ENCODE measurements at regions not wholly inside any gene's neighbourhood (a gene's known extent, or its start where the extent isn't known, plus 50 kb on each side); places are given as distances from the start of the nearest gene placed in this dataset.

DNA sequence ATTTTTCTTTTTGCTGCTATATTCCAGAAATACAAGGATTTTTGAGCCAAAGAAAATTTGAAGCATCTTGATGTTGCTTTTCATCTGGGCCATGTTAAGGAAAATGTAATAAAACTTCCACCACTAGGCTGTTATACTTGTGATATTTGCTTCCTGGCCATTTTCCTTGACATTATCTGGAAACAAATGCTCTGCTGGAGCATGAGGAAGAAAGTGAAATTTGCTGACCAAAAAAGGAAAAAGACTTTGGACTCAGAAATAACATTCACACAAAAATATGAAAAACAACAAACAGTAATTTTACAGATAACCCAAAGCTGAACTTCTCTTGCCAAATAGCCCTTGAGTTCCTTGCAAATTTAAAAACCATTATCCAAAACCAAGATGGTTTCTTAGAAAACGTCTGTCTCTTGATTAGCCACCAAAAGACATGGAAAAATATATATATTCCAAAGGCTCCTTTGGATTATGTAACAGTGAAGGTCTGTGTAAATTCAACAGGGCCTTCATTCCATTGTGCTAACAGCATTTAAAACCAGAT lies 344.5 kb downstream of the LMX1A start:
- WGBS, 2 donors: 26 to 27% methylated on average over 1 of the region's 1 CpG
- H3K4me3 ChIP-seq (ENCODE audit: low read depth, poor library complexity, severe bottlenecking): no peak overlapping the region
- intact Hi-C loops (cut with DNase I; ENCODE audit: low total_unique reads): no loop called here

DNA sequence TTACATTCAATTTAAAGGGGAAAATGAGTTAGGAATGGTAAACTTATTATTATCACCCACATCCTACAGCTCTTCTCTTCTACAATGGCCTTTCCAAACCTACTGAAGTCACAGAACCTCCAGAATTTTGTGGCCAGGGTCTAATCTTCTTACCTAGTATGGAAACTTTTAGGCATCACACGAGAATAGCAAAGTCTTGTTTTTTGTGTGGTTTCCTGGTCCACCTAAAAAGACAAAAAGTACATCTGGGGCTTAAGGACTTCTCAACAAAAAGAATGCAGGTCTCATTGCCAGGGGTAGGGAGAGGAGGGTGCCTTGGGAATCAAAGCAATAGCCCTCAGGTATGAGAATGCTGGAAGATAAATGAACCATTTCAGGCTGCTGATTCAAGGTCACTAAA lies 345.3 kb downstream of the LMX1A start:
- intact Hi-C loops (cut with DNase I; ENCODE audit: low total_unique reads): no loop called here
- 48 to 54% methylated on average over 1 of the region's 1 CpG for WGBS, 2 donors
- no peak for TF ChIP-seq POLR2A (IDR thresholded peaks at IDR 0.05)
- TF ChIP-seq, protein P1, sequence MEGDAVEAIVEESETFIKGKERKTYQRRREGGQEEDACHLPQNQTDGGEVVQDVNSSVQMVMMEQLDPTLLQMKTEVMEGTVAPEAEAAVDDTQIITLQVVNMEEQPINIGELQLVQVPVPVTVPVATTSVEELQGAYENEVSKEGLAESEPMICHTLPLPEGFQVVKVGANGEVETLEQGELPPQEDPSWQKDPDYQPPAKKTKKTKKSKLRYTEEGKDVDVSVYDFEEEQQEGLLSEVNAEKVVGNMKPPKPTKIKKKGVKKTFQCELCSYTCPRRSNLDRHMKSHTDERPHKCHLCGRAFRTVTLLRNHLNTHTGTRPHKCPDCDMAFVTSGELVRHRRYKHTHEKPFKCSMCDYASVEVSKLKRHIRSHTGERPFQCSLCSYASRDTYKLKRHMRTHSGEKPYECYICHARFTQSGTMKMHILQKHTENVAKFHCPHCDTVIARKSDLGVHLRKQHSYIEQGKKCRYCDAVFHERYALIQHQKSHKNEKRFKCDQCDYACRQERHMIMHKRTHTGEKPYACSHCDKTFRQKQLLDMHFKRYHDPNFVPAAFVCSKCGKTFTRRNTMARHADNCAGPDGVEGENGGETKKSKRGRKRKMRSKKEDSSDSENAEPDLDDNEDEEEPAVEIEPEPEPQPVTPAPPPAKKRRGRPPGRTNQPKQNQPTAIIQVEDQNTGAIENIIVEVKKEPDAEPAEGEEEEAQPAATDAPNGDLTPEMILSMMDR (IDR thresholded peaks at IDR 0.05): no peak
- H3K4me3 ChIP-seq (ENCODE audit: low read depth, poor library complexity, severe bottlenecking): no peak overlapping the region
- DNase-seq (ENCODE audit: low spot score in 2 of 2): no peak

More for the DNA sequence above, 344.5 kb downstream of the LMX1A start:
- TF ChIP-seq, protein P1 (IDR thresholded peaks at IDR 0.05): no peak
- TF ChIP-seq POLR2A (IDR thresholded peaks at IDR 0.05): no peak
- DNase-seq (ENCODE audit: low spot score in 2 of 2): no peak

DNA sequence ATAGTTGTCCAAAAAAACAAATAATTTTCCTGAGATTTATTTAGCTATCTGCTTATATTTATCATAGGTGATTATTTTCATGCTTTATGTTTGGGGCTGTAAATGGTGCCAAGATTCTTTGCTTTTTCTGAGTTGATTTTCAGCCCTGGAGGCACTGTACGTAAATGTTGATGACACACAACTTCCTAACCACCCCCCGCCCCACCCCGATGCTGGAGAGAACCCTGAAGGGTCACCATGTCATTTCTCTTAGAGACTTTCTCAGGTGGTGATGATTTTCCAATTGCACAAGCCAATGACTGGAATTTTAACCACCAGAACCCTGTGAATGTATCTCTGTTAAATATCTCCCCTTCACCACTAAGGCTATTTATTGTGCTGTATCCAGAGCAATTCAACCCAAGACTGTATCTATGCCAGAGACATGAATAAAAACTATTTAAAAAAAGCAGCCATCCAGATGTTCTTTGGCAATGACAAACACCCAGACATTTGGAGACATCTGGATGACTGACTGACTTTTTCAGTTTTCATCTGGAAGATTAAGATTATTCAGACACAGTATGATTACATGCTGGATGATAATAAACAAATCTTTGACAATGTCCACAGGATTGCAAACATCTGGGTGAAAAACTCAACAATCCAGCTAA lies 346.0 kb downstream of the LMX1A start:
- DNase-seq (ENCODE audit: low spot score in 2 of 2): no peak
- H3K4me3 ChIP-seq (ENCODE audit: low read depth, poor library complexity, severe bottlenecking): no peak overlapping the region
- 16 to 29% methylated on average over 3 of the region's 3 CpGs for WGBS, 2 donors
- intact Hi-C loops (cut with DNase I; ENCODE audit: low total_unique reads): no loop called here
- TF ChIP-seq, protein P1 (IDR thresholded peaks at IDR 0.05): no peak
- TF ChIP-seq POLR2A (IDR thresholded peaks at IDR 0.05): no peak

DNA sequence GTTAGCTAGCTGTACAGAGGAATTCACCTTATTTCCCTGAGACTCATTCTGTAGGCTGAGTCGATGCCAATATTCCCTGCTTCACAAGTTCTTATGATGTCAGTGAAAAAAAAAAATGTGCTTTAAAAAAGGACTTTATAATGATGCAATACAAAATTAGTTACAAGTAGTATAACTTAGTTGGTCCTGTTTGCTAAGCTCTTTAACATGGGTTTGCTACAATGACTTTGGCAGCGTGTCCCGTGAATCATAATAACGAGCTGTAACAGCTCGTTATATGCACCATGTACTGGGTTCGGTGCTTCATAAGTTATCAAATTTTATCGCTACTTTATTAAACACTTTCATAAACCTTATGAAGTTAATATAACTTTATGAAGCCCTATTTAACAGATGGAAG lies 349.7 kb downstream of the LMX1A start:
- intact Hi-C loops (cut with DNase I; ENCODE audit: low total_unique reads): no loop called here
- 84 to 85% methylated on average over 7 of the region's 7 CpGs for WGBS, 2 donors
- no peak for DNase-seq (ENCODE audit: low spot score in 2 of 2)
- TF ChIP-seq, protein P1 (IDR thresholded peaks at IDR 0.05): no peak
- no peak for TF ChIP-seq POLR2A (IDR thresholded peaks at IDR 0.05)
- no peak overlapping the region for H3K4me3 ChIP-seq (ENCODE audit: low read depth, poor library complexity, severe bottlenecking)

DNA sequence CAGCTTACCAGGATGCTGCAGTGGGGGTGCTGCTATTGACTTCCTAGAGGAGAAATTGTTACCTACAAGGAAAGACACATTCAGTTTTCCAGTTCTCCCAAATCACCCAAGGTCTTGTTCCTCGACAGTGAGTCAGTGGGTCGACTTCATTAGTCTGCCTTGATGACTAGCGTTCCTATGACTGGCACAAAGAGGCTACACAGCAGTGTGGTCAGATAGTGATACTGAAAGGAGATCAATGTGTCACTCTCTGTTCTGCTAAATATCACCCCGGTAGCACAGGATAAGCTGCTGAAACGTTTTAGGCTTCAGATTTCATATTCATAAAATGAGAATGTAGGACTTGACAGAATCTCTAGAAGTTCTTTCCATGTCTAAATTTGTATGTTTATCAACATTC lies 357.4 kb downstream of the LMX1A start:
- WGBS, 2 donors: 84 to 91% methylated on average over 5 of the region's 5 CpGs
- H3K4me3 ChIP-seq (ENCODE audit: low read depth, poor library complexity, severe bottlenecking): no peak overlapping the region
- intact Hi-C loops (cut with DNase I; ENCODE audit: low total_unique reads): no loop called here
- DNase-seq (ENCODE audit: low spot score in 2 of 2): no peak
- TF ChIP-seq, protein P1 (IDR thresholded peaks at IDR 0.05): no peak
- no peak for TF ChIP-seq POLR2A (IDR thresholded peaks at IDR 0.05)

Data from lower leg skin (tissue), 4 donors.